Activated T-helper 9 cell treated with anti-CD3 and anti-CD28 coated beads, Interleukin-2, amount 50 U/mL, for 16 hours (primary cell): ENCODE measurements at regions not wholly inside any gene's neighbourhood (a gene's known extent, or its start where the extent isn't known, plus 50 kb on each side); places are given as distances from the start of the nearest gene placed in this dataset.
A peak's percentile ranks its signal among the peaks of the same experiment; 100 is the strongest.
"Not testable (repeated sequence)": the region's sequence is repeated elsewhere in the genome, so short reads cannot be mapped to it uniquely, and the experiment has no call there.

Experiments used
- DNase-seq: peaks from one replicate; pipeline ENCODE4 v3.0.0-alpha.2; 2020; ENCODE audit warnings: low read depth

DNA sequence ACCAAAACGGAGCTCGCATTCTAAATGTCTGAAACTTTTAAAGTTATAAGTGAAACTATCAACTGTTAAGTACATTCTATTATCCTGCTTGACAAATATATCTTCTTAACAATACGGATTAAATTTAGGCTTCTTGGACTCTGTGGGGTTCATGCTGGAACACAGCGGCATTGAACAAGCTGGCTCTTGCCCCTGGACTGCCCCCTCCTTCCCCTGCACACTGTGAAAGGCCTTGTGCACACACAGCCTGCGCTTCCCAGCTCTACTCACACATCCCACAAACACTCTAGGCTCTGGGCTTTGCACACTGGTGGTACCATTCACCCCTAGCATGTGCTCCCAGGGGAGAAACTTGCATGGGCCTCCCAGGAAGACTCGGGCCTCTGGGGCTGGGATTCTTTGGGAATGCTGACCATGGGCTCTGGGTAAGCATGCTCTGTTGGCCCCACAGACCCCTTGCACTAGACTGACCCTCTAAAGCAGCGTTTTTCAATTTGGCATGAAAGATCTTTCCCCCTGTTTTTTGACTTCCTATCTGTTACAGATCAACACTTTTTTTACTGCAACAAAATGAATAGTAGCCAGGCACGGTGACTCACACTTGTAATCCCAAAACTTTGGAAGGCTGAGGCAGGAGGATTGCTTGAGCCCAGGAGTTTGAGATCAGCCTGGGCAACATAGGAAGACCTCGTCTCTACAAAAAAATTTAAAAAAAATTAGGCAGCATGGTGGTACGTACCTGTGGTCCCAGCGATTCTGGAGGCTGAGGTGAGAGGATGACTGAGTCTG is 96.2 kb upstream of the CPM start:
- DNase-seq = no peak

GRCh38 chr12:69030321-69030720 is 97.3 kb upstream of the CPM start:
- no peak for DNase-seq

- no peak for DNase-seq
Measured at GRCh38 chr12:69036533-69036932, 103.6 kb upstream of the CPM start.

- DNase-seq = no peak
Measured at GRCh38 chr12:69036999-69037398, 104.0 kb upstream of the CPM start.

DNA sequence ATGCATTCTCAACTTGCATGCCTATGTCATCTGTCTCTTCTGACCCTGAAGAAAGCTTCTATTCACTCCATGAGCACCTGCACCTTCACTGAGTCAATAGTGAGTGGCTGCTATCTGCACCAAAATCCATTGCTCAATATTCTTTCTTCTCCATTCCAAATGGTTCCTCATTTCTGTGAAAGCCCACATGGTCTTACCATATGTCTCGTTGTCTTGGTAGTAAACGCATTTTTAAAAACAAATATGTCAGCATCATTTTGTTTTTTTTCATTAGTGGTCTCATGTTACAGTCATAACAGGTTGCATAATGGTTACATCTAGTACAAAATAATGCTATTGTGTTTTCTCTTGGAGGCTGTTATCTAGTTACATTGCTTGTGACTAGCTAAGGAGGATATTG is 106.9 kb upstream of the CPM start:
- DNase-seq = no peak

- no peak for DNase-seq
Measured at GRCh38 chr12:69042557-69042956, 109.6 kb upstream of the CPM start.

DNA sequence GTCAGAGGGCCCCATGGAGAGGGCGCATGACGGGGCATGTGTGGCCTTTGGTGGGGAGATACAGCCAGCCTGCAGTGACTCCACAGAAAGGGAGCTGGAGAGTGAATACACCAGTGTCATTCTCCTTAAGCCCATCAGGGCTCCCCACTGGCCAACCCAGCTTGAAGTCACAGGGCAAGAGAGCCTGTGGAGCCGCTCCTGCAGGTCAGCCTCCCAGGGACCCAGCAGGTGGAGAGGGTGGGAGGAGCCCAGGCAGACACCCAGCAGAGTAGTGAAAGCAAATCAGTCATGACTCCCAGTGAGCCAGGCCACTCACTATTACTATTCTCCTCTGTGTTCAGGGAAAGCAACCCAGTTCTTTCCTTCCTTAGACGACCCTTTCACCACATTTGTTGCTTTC is 110.0 kb upstream of the CPM start:
- DNase-seq = no peak

DNA sequence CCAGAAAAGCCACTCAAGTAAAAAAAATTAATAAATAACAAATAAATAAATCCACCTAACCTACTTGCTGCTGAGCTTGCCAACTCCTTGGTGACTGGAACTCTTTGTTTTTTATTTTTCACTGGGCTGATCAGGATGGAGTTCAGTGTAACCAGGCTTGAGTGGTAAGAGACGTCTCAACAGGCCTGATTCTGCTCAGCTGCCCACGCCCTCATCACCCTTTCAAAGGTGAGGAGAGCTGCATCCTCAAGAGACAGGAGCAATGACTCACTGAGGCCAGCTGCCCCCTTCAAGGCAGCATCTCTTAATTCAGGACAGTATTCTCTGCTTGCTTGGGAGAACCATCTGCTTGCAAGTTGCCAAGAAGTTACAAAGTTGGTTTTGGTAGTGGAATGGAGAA is 111.9 kb upstream of the CPM start:
- no peak for DNase-seq

DNA sequence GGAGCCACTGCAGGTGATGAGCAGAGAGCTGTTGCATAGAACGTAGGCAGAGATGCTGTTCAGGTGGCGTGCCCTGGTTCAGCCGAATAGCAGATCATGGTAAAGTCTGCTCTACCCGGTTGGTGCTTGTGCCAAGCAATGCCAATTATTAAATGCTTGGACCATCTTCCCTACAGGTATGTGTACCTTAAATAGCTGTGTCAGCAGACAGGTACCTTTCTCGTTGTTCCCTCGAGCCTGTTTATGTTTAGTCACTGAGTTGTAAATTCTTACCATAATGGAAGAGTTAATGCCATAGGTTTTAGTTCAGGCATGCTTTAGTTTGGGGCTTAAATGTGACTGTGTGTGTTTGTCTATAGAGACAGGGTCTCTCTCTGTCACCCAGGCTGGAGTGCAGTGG is 112.5 kb upstream of the CPM start:
- no peak for DNase-seq

DNA sequence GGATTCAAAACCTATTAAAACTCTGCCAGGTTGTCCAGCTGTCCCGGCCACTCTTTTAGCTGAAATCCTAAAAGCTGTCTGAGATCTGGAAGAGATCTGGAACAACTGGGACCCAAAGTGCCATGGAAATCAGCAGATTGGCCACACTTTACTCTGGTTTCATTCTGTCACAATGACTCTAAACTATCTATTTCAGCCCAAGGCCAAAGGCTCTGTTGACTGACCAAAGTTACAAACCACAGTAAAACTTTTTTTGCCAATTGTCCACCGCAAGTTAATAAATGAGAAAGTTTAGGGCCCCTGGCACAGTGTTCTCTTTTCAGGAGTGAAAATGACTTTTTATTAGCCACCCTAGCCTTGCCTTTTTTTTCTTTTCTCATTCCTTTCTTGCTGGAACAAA is 113.4 kb upstream of the CPM start:
- no peak for DNase-seq

DNA sequence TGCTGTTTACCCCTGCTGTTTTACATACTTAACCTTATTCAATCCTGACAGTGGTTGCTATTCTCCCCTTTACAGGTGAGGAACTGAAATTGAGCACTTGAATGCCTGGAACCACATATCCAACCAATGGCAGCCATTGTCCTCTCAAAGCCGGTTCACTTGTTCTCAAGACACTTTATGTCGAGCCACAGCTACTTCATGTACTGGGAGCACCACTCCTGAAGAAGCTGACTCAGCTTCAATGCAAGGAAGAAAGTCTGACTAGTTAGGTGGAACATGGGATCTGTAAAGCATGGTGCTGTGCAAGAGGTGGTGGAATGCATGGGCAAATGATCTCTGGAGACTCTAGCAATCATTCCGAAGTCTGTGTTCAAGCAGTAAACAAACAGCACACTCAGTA is 113.9 kb upstream of the CPM start:
- no peak for DNase-seq

DNA sequence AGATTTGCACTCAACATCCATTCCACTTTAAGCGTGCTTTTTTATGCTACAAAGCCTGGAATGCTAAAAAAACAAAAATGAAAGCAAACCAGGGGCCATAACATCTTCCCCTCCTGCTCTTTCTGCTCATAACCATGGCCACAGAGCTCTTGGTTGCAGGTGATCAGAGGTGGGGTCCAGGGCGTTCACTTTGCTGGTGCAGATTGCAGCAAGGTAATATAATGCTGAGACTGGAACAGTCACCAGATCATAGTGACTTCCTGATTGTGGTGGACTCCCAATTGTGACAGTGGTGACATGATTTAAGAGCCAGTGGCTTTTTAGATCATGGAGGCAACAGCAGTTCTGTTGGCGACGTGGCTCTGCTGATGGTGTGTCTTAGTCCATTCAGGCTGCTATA is 115.0 kb upstream of the CPM start:
- DNase-seq = no peak

GRCh38 chr12:69049855-69050254 is 116.9 kb upstream of the CPM start:
- not testable (repeated sequence) for DNase-seq

DNA sequence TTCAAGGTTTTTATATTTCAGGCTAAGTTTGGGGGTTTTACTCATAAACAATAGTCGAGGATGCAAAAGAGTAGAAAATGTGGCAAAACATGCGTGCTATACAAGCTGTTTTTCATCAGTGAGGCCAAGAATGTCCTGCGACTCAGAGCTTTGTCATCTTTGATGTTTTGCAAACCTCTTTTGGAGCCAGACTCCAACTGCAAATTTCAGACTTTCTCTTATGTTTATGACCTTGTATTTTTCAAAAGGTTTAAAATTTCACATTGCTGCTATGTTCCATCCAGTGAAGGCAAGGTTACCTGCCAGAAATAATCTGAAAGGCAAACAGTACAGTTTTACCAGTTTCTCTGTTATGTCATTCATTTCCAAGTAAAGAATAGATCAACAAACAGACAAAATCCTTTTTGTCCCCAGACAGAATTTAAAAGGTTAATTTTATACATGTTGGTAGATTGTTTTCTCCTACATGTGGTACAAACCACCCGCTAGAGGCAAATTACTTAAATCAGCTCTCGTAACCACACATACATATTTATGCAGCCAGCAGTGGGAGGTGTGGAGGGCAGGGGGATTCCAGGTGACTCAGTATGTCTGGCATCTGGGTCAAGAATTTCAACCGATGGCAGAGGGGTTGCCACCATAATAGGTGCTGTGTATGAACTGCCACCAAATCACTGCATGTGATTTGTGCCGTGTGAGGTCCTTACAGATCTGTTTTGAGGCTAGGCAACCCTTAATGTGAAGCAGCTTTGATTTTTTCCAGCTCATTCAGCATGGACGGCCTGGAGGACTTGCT is 119.8 kb upstream of the CPM start:
- DNase-seq = peak; percentile 29

GRCh38 chr12:69054343-69055056 is 121.5 kb upstream of the CPM start:
- no peak for DNase-seq

DNA sequence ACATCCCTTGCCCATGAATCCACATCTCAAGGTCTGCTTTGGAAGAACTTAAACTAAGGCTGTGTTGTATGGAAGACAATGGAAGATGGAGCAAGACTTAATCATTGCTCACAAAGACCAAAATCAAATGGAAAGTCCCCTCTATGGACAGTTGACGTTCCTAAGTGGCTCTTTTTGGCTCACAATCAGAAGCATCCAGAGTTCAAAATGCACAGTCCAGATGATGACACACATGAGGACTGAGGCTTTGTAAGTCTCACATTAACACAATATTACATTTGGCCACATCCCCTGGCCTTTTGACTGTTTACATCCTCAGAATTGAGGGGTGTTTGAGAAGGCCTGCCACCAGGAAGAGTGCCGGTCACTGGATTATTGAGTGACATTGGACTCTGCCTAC is 122.3 kb upstream of the CPM start:
- DNase-seq = no peak

DNA sequence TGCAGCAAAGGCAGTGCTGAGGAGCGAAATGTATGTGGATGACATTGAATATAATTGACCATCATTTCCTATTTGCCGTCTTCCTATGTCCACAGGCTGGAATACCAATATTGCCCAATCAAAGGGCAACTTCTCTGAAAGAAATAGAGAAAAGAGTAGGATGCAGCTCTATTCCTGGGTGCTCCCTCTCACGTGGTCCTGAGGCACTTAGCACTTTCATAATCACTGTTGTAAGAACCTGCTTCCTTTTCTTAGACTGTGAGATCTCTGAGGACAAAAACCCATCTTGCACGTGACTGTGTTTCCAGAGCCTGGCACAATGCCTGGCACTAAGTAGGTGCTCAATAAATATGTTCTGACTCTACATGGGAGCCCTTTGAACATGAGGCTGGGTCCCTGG is 122.7 kb upstream of the CPM start:
- DNase-seq = no peak

DNA sequence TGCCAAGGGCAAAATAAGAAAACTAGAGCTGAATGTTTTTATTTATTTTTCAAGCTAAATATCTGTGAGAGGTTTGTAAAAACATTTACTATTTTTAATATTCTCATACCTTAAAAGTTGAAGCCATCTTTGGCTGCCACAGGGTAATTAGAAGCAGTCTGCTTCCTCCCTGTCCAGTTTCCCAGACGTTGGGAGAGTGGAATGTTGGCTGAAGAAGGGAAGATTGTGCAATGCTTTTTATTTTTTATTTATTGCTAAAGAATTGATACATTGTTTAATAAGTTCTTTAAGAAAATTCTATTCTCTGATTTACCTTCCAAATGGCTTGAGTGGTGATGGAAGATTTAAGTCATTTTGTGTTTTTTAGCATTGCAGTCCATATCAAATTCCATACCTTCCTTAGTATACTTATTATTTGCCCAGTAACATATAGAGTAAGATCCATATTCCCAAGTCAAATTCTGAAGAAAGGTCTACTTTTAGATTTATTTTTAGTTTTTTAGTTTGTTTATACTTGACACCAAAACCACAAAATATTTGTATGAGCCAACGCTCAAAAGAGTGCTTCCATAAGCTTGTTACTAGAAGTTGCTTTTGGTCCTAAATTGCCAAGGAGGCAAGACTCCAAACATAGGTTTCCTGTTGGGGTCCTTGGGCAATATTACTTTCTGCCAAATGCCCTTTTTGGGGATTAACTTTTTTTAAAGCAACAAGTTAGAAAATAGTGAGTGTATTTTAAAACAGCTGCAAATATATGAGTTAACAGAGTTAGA is 124.0 kb upstream of the CPM start:
- no peak for DNase-seq

GRCh38 chr12:69057742-69058141 is 124.8 kb upstream of the CPM start:
- DNase-seq = no peak

- no peak for DNase-seq
Measured at GRCh38 chr12:69059465-69060457, 126.8 kb upstream of the CPM start.

GRCh38 chr12:69061574-69061973 is 128.6 kb upstream of the CPM start:
- no peak for DNase-seq
